Neural cell (in vitro differentiated cells): ENCODE measurements at regions not wholly inside any gene's neighbourhood (a gene's known extent, or its start where the extent isn't known, plus 50 kb on each side); places are given as distances from the start of the nearest gene placed in this dataset.

ENCODE experiments used
- H2AFZ ChIP-seq: fragments of 200-600, 300-800 bp; sonication (generic), shearing (Covaris generic); 2 replicates; pipeline ENCODE4 v1.6.0; 2014; ENCODE audit warnings: low read depth, mild to moderate bottlenecking, antibody characterized with exemption, low read length, moderate library complexity
- H3F3A ChIP-seq: fragments of 200-600 bp; shearing (Covaris generic); 2 replicates; pipeline ENCODE4 v1.6.1; 2016; ENCODE audit warnings: mild to moderate bottlenecking, moderate library complexity, mixed read lengths, antibody characterized with exemption, low read length; ENCODE audit not compliant: insufficient read depth, poor library complexity, severe bottlenecking
- H3K27ac ChIP-seq: fragments of 200-600, 300-800 bp; sonication (generic), shearing (Covaris generic); 2 replicates; pipeline ENCODE4 v1.5.1; 2014; ENCODE audit warnings: mild to moderate bottlenecking, low read length, moderate library complexity
- H3K27me3 ChIP-seq: fragments of 300-800, 200-600 bp; sonication (generic), shearing (Covaris generic); 2 replicates; pipeline ENCODE4 v1.6.0; 2014; ENCODE audit warnings: mild to moderate bottlenecking, low read depth, low read length, moderate library complexity; ENCODE audit not compliant: insufficient read depth
- H3K36me3 ChIP-seq: fragments of 300-800, 200-600 bp; sonication (generic), shearing (Covaris generic); 2 replicates; pipeline ENCODE4 v1.5.1; 2014; ENCODE audit warnings: mild to moderate bottlenecking, antibody characterized with exemption, low read length, moderate library complexity; ENCODE audit not compliant: insufficient read depth
- H3K4me2 ChIP-seq: fragments of 300-800, 200-600 bp; sonication (generic), shearing (Covaris generic); 2 replicates; pipeline ENCODE4 v1.6.0; 2014; ENCODE audit warnings: mild to moderate bottlenecking, low read length
- H3K4me3 ChIP-seq: fragments of 300-800, 200-600 bp; sonication (generic), shearing (Covaris generic); 2 replicates; pipeline ENCODE4 v1.5.1; 2014; ENCODE audit warnings: mild to moderate bottlenecking, low read length, moderate library complexity
- H3K79me2 ChIP-seq: fragments of 200-600 bp; shearing (Covaris generic); replicated peaks from 2 replicates; pipeline ENCODE4 v1.6.0; 2014; ENCODE audit warnings: mild to moderate bottlenecking, low read length, moderate library complexity; ENCODE audit not compliant: insufficient read depth
- H3K9ac ChIP-seq: fragments of 300-800, 200-600 bp; sonication (generic), shearing (Covaris generic); 2 replicates; pipeline ENCODE4 v1.6.1; 2016; ENCODE audit warnings: mild to moderate bottlenecking, low read length, mixed read lengths
- H3K9me2 ChIP-seq: fragments of 200-600 bp; shearing (Covaris generic); 2 replicates; pipeline ENCODE4 v1.6.1; 2016; ENCODE audit warnings: mild to moderate bottlenecking, low read length, mixed read lengths; ENCODE audit not compliant: insufficient read depth
- H3K9me3 ChIP-seq: fragments of 200-600, 300-800 bp; sonication (generic), shearing (Covaris generic); 2 replicates; pipeline ENCODE4 v1.6.1; 2016; ENCODE audit warnings: mild to moderate bottlenecking, mixed run types, low read length, moderate library complexity, mixed read lengths
- H4K20me1 ChIP-seq: fragments of 200-600 bp; shearing (Covaris generic); 2 replicates; pipeline ENCODE4 v1.6.1; 2016; ENCODE audit warnings: mild to moderate bottlenecking, mixed run types; ENCODE audit not compliant: insufficient read depth
- EP300 ChIP-seq: fragments of 450-650 bp; conservative IDR thresholded peaks from 2 replicates; pipeline ENCODE4 v1.6.1; 2014; ENCODE audit warnings: antibody characterized with exemption, mild to moderate bottlenecking, moderate library complexity; ENCODE audit not compliant: poor library complexity, severe bottlenecking
- EZH2 ChIP-seq: fragments of 200-600, 300-800 bp; shearing (Covaris generic), sonication (generic); IDR thresholded peaks from 2 replicates; pipeline ENCODE4 v1.6.1; 2014; ENCODE audit warnings: antibody characterized with exemption, low read length, borderline replicate concordance, mild to moderate bottlenecking; ENCODE audit not compliant: insufficient read depth, poor library complexity, severe bottlenecking
- MXI1 ChIP-seq: fragments of 450-650 bp; conservative IDR thresholded peaks from 2 replicates; pipeline ENCODE4 v1.6.1; 2014; ENCODE audit warnings: antibody characterized with exemption, mild to moderate bottlenecking; ENCODE audit not compliant: poor library complexity, severe bottlenecking
- POLR2AphosphoS5 ChIP-seq: IDR thresholded peaks from 2 replicates; pipeline ENCODE4 v1.6.1; 2012
- RAD21 ChIP-seq: fragments of 450-650 bp; conservative IDR thresholded peaks from 2 replicates; pipeline ENCODE4 v1.6.1; 2014; ENCODE audit warnings: antibody characterized with exemption, mild to moderate bottlenecking, moderate library complexity
- SMC3 ChIP-seq: fragments of 450-650 bp; conservative IDR thresholded peaks from 2 replicates; pipeline ENCODE4 v1.6.1; 2014; ENCODE audit warnings: antibody characterized with exemption, mild to moderate bottlenecking, moderate library complexity; ENCODE audit not compliant: poor library complexity
- TAF1 ChIP-seq: IDR thresholded peaks from 2 replicates; pipeline ENCODE4 v1.6.1; 2012; ENCODE audit warnings: low read depth
- TF ChIP-seq, protein P1 (sequence below): fragments of 450-650 bp; IDR thresholded peaks from 2 replicates; pipeline ENCODE4 v1.5.1; 2014; ENCODE audit warnings: antibody characterized with exemption, mild to moderate bottlenecking, moderate library complexity; ENCODE audit not compliant: poor library complexity, severe bottlenecking
- TF ChIP-seq, protein P2 (sequence below): IDR thresholded peaks from 2 replicates; pipeline ENCODE4 v1.6.1; 2012; ENCODE audit warnings: borderline replicate concordance

DNA sequence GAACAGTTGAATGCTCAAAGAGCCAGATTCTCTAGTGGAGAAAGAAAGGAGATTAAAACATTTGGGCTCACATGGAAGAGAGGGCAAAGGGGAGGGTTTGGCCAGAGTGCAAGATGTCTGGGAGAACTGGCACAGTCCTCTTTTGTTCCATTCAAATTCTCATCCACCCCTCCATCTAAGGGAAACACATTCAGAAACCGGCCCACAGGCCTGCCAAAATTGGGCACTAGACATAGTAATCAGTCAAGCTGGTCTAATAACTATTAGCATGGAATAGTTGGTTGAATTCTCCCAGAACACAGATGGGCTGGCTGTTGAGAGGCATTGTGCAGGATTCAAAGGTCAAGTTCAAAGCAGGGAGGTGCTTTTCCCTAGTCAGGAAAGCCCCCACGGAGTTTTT lies 341.4 kb upstream of the IRAK1BP1 start:
- H3K9me3 ChIP-seq, result no peaks in the 10 kb centered on the region
- no peaks in the 10 kb centered on the region for H3F3A ChIP-seq
- no peak overlapping the region for H3K27ac ChIP-seq
- no peak overlapping the region for H2AFZ ChIP-seq
- no peaks in the 10 kb centered on the region for H3K27me3 ChIP-seq
- no peaks in the 10 kb centered on the region for H4K20me1 ChIP-seq
- no peaks in the 10 kb centered on the region for H3K79me2 ChIP-seq
- H3K9me2 ChIP-seq, result no peaks in the 10 kb centered on the region
- H3K4me3 ChIP-seq, result no peak overlapping the region
- no peak for TF ChIP-seq POLR2AphosphoS5
- TF ChIP-seq, protein P1, sequence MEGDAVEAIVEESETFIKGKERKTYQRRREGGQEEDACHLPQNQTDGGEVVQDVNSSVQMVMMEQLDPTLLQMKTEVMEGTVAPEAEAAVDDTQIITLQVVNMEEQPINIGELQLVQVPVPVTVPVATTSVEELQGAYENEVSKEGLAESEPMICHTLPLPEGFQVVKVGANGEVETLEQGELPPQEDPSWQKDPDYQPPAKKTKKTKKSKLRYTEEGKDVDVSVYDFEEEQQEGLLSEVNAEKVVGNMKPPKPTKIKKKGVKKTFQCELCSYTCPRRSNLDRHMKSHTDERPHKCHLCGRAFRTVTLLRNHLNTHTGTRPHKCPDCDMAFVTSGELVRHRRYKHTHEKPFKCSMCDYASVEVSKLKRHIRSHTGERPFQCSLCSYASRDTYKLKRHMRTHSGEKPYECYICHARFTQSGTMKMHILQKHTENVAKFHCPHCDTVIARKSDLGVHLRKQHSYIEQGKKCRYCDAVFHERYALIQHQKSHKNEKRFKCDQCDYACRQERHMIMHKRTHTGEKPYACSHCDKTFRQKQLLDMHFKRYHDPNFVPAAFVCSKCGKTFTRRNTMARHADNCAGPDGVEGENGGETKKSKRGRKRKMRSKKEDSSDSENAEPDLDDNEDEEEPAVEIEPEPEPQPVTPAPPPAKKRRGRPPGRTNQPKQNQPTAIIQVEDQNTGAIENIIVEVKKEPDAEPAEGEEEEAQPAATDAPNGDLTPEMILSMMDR, result no peak
- no peak for TF ChIP-seq RAD21
- TF ChIP-seq, protein P2, sequence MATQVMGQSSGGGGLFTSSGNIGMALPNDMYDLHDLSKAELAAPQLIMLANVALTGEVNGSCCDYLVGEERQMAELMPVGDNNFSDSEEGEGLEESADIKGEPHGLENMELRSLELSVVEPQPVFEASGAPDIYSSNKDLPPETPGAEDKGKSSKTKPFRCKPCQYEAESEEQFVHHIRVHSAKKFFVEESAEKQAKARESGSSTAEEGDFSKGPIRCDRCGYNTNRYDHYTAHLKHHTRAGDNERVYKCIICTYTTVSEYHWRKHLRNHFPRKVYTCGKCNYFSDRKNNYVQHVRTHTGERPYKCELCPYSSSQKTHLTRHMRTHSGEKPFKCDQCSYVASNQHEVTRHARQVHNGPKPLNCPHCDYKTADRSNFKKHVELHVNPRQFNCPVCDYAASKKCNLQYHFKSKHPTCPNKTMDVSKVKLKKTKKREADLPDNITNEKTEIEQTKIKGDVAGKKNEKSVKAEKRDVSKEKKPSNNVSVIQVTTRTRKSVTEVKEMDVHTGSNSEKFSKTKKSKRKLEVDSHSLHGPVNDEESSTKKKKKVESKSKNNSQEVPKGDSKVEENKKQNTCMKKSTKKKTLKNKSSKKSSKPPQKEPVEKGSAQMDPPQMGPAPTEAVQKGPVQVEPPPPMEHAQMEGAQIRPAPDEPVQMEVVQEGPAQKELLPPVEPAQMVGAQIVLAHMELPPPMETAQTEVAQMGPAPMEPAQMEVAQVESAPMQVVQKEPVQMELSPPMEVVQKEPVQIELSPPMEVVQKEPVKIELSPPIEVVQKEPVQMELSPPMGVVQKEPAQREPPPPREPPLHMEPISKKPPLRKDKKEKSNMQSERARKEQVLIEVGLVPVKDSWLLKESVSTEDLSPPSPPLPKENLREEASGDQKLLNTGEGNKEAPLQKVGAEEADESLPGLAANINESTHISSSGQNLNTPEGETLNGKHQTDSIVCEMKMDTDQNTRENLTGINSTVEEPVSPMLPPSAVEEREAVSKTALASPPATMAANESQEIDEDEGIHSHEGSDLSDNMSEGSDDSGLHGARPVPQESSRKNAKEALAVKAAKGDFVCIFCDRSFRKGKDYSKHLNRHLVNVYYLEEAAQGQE, result no peak
- no peak for TF ChIP-seq MXI1
- TF ChIP-seq EZH2, result no peak
- no peak for TF ChIP-seq EP300
- TF ChIP-seq TAF1, result no peak
- TF ChIP-seq SMC3, result no peak
- no peak overlapping the region for H3K4me2 ChIP-seq
- H3K36me3 ChIP-seq, result no peaks in the 10 kb centered on the region
- H3K9ac ChIP-seq, result no peak overlapping the region

DNA sequence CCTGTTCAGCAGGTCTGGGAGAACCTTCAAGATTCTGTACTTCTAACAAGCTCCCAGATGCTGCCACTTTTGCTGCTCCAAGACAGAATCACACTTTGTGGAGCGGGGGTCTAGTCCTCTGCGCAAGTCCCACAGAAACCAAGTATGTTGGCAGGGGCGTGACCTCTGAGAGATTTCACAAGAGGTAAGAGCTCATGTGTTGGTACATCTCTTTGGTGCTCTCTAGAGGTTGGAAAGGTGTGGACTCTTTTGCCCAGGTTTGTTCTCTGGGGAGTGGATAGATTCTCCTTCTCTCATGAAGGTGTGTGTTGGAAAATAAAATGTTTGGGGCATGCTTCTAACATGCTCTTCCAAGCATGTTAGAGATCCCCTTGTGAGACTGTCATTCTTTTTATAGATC lies 340.9 kb upstream of the IRAK1BP1 start:
- TF ChIP-seq EZH2, result no peak
- TF ChIP-seq, protein P2, result no peak
- no peak for TF ChIP-seq EP300
- TF ChIP-seq MXI1, result no peak
- no peak for TF ChIP-seq TAF1
- TF ChIP-seq RAD21, result no peak
- TF ChIP-seq, protein P1, result no peak
- TF ChIP-seq POLR2AphosphoS5, result no peak
- Histone ChIP-seq H4K20me1 (no peaks in the 10 kb centered on the region), H3K9ac (no peak overlapping the region), H3K4me3 (no peak overlapping the region), H3K9me2 (no peaks in the 10 kb centered on the region), H3F3A (no peaks in the 10 kb centered on the region), H3K27ac (no peak overlapping the region), H3K79me2 (no peaks in the 10 kb centered on the region), H2AFZ (no peak overlapping the region), H3K27me3 (no peaks in the 10 kb centered on the region), H3K36me3 (no peaks in the 10 kb centered on the region), H3K9me3 (no peaks in the 10 kb centered on the region), H3K4me2 (no peak overlapping the region)
